KMS-11 (cell line): ENCODE measurements at regions not wholly inside any gene's neighbourhood (a gene's known extent, or its start where the extent isn't known, plus 50 kb on each side); places are given as distances from the start of the nearest gene placed in this dataset.

Source experiments
- H2AFZ ChIP-seq: fragments of 200-600 bp; sonication (generic); 2 replicates; pipeline ENCODE4 v1.6.1; 2016; ENCODE audit warnings: antibody characterized with exemption, mixed run types, low read depth
- H3K27ac ChIP-seq: fragments of 200-600 bp; sonication (generic); 2 replicates; pipeline ENCODE4 v1.6.1; 2016; ENCODE audit warnings: mild to moderate bottlenecking, mixed run types
- H3K27me3 ChIP-seq: fragments of 200-600 bp; sonication (generic); 2 replicates; pipeline ENCODE4 v1.6.1; 2017; ENCODE audit warnings: mild to moderate bottlenecking, low read depth, mixed run types, moderate library complexity; ENCODE audit not compliant: insufficient read depth
- H3K36me3 ChIP-seq: fragments of 200-600 bp; sonication (generic); 2 replicates; pipeline ENCODE4 v1.6.1; 2017; ENCODE audit warnings: mild to moderate bottlenecking, mixed run types; ENCODE audit not compliant: insufficient read depth
- H3K4me1 ChIP-seq: fragments of 200-600 bp; sonication (generic); 2 replicates; pipeline ENCODE4 v1.6.1; 2016; ENCODE audit warnings: mild to moderate bottlenecking, low read depth, mixed run types; ENCODE audit not compliant: poor library complexity, severe bottlenecking
- H3K4me2 ChIP-seq: fragments of 200-600 bp; sonication (generic); 2 replicates; pipeline ENCODE4 v1.7.0; 2016; ENCODE audit warnings: mild to moderate bottlenecking, mixed run types
- H3K4me3 ChIP-seq: fragments of 200-600 bp; sonication (generic); IDR thresholded peaks from 2 replicates; pipeline ENCODE4 v1.6.1; 2017; ENCODE audit warnings: low read depth, low read length, mixed read lengths; ENCODE audit not compliant: insufficient read depth
- H3K79me2 ChIP-seq: fragments of 200-600 bp; sonication (generic); 2 replicates; pipeline ENCODE4 v1.6.1; 2016; ENCODE audit warnings: low read depth, mixed run types; ENCODE audit not compliant: insufficient read depth
- H3K9ac ChIP-seq: fragments of 200-600 bp; sonication (generic); 2 replicates; pipeline ENCODE4 v1.6.1; 2016; ENCODE audit warnings: mild to moderate bottlenecking, mixed run types
- H4K20me1 ChIP-seq: fragments of 200-600 bp; sonication (generic); 2 replicates; pipeline ENCODE4 v1.6.1; 2016; ENCODE audit warnings: mild to moderate bottlenecking, mixed run types; ENCODE audit not compliant: insufficient read depth
- CTCF ChIP-seq: fragments of 200-600 bp; sonication (generic); conservative IDR thresholded peaks from 2 replicates; pipeline ENCODE4 v1.6.1; 2017; ENCODE audit warnings: low read depth, mild to moderate bottlenecking, antibody characterized with exemption, low read length, moderate library complexity, mixed read lengths

- no peak for TF ChIP-seq CTCF
- no peak overlapping the region for H3K9ac ChIP-seq
- H2AFZ ChIP-seq: no peak overlapping the region
- H3K4me1 ChIP-seq: no peaks in the 10 kb centered on the region
- H3K4me3 ChIP-seq: no peak overlapping the region
- no peaks in the 10 kb centered on the region for H3K36me3 ChIP-seq
- H3K27ac ChIP-seq: no peak overlapping the region
- H4K20me1 ChIP-seq: no peaks in the 10 kb centered on the region
- H3K4me2 ChIP-seq: no peak overlapping the region
- no peaks in the 10 kb centered on the region for H3K27me3 ChIP-seq
- H3K79me2 ChIP-seq: no peaks in the 10 kb centered on the region
Measured at GRCh38 chr16:73131156-73131862, 83.4 kb upstream of the ZFHX3 start.

DNA sequence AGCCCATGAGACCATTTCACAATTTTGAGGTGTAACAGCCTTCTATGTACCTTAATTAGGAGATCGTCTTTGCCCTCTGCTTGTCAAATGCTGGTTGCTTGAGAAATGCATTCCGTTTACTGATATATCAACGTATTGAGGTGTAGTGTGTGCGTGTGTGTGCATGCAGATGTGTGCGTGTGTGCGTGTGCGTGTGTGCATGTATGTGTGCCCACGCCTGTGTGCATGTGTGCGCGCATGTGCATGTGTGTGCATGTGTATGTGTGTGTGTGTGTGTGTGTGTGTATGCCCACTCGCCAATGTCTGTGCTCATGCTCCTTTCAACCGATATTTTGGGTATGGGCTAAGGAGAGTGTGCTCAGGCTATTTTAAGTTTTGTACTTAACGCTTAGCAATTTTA lies 81.5 kb upstream of the ZFHX3 start:
- H4K20me1 ChIP-seq: no peaks in the 10 kb centered on the region
- no peak overlapping the region for H3K9ac ChIP-seq
- no peaks in the 10 kb centered on the region for H3K36me3 ChIP-seq
- no peaks in the 10 kb centered on the region for H3K79me2 ChIP-seq
- no peak for TF ChIP-seq CTCF
- no peak overlapping the region for H3K27ac ChIP-seq
- H3K4me3 ChIP-seq: no peak overlapping the region
- H3K4me2 ChIP-seq: no peak overlapping the region
- no peak overlapping the region for H2AFZ ChIP-seq
- H3K27me3 ChIP-seq: no peaks in the 10 kb centered on the region
- no peaks in the 10 kb centered on the region for H3K4me1 ChIP-seq

- no peak overlapping the region for H2AFZ ChIP-seq
- no peaks in the 10 kb centered on the region for H3K4me1 ChIP-seq
Measured at GRCh38 chr16:73126525-73126853, 78.6 kb upstream of the ZFHX3 start.

GRCh38 chr16:73125850-73126524 lies 78.1 kb upstream of the ZFHX3 start:
- TF ChIP-seq CTCF: no peak
- H3K27me3 ChIP-seq: no peaks in the 10 kb centered on the region
- no peaks in the 10 kb centered on the region for H3K36me3 ChIP-seq
- H3K27ac ChIP-seq: no peak overlapping the region
- no peaks in the 10 kb centered on the region for H4K20me1 ChIP-seq
- no peak overlapping the region for H3K9ac ChIP-seq
- H3K4me1 ChIP-seq: no peaks in the 10 kb centered on the region
- H3K79me2 ChIP-seq: no peaks in the 10 kb centered on the region
- no peak overlapping the region for H3K4me3 ChIP-seq
- H3K4me2 ChIP-seq: no peak overlapping the region
- H2AFZ ChIP-seq: no peak overlapping the region

More at GRCh38 chr16:73126525-73126853, 78.6 kb upstream of the ZFHX3 start:
- H3K4me3 ChIP-seq: no peak overlapping the region
- H3K4me2 ChIP-seq: no peak overlapping the region
- TF ChIP-seq CTCF: no peak
- H4K20me1 ChIP-seq: no peaks in the 10 kb centered on the region
- H3K27me3 ChIP-seq: no peaks in the 10 kb centered on the region
- no peak overlapping the region for H3K9ac ChIP-seq
- H3K79me2 ChIP-seq: no peaks in the 10 kb centered on the region
- no peak overlapping the region for H3K27ac ChIP-seq
- no peaks in the 10 kb centered on the region for H3K36me3 ChIP-seq
